CD4-positive, alpha-beta T cell treated with Interleukin-21 for 1 hour (primary cell): ENCODE measurements at regions not wholly inside any gene's neighbourhood (a gene's known extent, or its start where the extent isn't known, plus 50 kb on each side); places are given as distances from the start of the nearest gene placed in this dataset.
"Not testable (repeated sequence)": the region's sequence is repeated elsewhere in the genome, so short reads cannot be mapped to it uniquely, and the experiment has no call there.

ENCODE experiments used
- DNase-seq: peaks from one replicate; pipeline ENCODE4 v3.0.0-alpha.2; 2020

GRCh38 chr7:45268013-45268412 lies 110.4 kb downstream of the RAMP3 start:
- DNase-seq = no peak

GRCh38 chr7:45269192-45269591 lies 111.6 kb downstream of the RAMP3 start:
- DNase-seq = no peak

GRCh38 chr7:45278763-45279398 lies 121.3 kb downstream of the RAMP3 start:
- no peak for DNase-seq

- DNase-seq = not testable (repeated sequence)
Observed at GRCh38 chr7:45289611-45290010, 132.0 kb downstream of the RAMP3 start.

GRCh38 chr7:45290880-45291279 lies 133.3 kb downstream of the RAMP3 start:
- no peak for DNase-seq

- DNase-seq = no peak
Observed at GRCh38 chr7:45292481-45292880, 134.9 kb downstream of the RAMP3 start.

- no peak for DNase-seq
Observed at GRCh38 chr7:45293295-45293942, 135.8 kb downstream of the RAMP3 start.

- no peak for DNase-seq
Observed at GRCh38 chr7:45294559-45294958, 137.0 kb downstream of the RAMP3 start.

- no peak for DNase-seq
Observed at GRCh38 chr7:45295222-45295621, 137.6 kb downstream of the RAMP3 start.

GRCh38 chr7:45296748-45297147 lies 139.2 kb downstream of the RAMP3 start:
- DNase-seq = no peak

GRCh38 chr7:45306752-45307305 lies 149.2 kb downstream of the RAMP3 start:
- no peak for DNase-seq

- DNase-seq = no peak
Observed at GRCh38 chr7:45311597-45311996, 154.0 kb downstream of the RAMP3 start.

- not testable (repeated sequence) for DNase-seq
Observed at GRCh38 chr7:45315512-45315911, 157.9 kb downstream of the RAMP3 start.

- no peak for DNase-seq
Observed at GRCh38 chr7:45324683-45325237, 167.2 kb downstream of the RAMP3 start.

- no peak for DNase-seq
Observed at GRCh38 chr7:45325378-45325777, 167.8 kb downstream of the RAMP3 start.

GRCh38 chr7:45328403-45328981 lies 170.9 kb downstream of the RAMP3 start:
- DNase-seq = no peak

GRCh38 chr7:45331563-45331962 lies 174.0 kb downstream of the RAMP3 start:
- no peak for DNase-seq

- not testable (repeated sequence) for DNase-seq
Observed at GRCh38 chr7:45335024-45335423, 177.4 kb downstream of the RAMP3 start.

- peak; percentile 13 for DNase-seq
Observed at GRCh38 chr7:45342236-45342635, 184.6 kb downstream of the RAMP3 start.

GRCh38 chr7:45343746-45344145 lies 186.2 kb downstream of the RAMP3 start:
- DNase-seq = no peak

- DNase-seq = no peak
Observed at GRCh38 chr7:45347804-45348203, 190.2 kb downstream of the RAMP3 start.

- no peak for DNase-seq
Observed at GRCh38 chr7:45349090-45349489, 191.5 kb downstream of the RAMP3 start.

- no peak for DNase-seq
Observed at GRCh38 chr7:45350896-45351295, 193.3 kb downstream of the RAMP3 start.

- no peak for DNase-seq
Observed at GRCh38 chr7:45358287-45358686, 200.7 kb downstream of the RAMP3 start.
